Thyroid gland (tissue), 4 donors: ENCODE measurements at regions not wholly inside any gene's neighbourhood (a gene's known extent, or its start where the extent isn't known, plus 50 kb on each side); places are given as distances from the start of the nearest gene placed in this dataset.

Experiments used
- CTCF ChIP-seq, 6 experiments: fragments of 200-600 bp in 3 of 6; fragments of 450-650 bp in 3 of 6; sonication (generic) in 3 of 6; IDR thresholded peaks; one replicate each; pipeline ENCODE4 v1.5.1; 2016 to 2019; ENCODE audit warnings: antibody characterized with exemption in 6 of 6, mild to moderate bottlenecking in 2 of 6, inconsistent platforms in 1 of 6, moderate library complexity in 1 of 6
- POLR2A ChIP-seq, 2 donors: fragments of 450-650 bp; IDR thresholded peaks; one replicate each; pipeline ENCODE4 v1.6.1; 2017; ENCODE audit warnings: antibody characterized with exemption in 2 of 2, mild to moderate bottlenecking in 2 of 2, moderate library complexity in 1 of 2

GRCh38 chr22:22403771-22404170, 104.8 kb downstream of the ZNF280B start:
- TF ChIP-seq CTCF (IDR thresholded peaks at IDR 0.05) (no peak), POLR2A (IDR thresholded peaks at IDR 0.05) (no peak)
